ENCODE measurements at regions not wholly inside any gene's neighbourhood (a gene's known extent, or its start where the extent isn't known, plus 50 kb on each side); places are given as distances from the start of the nearest gene placed in this dataset.

- no peak for FAIRE-seq
- Histone ChIP-seq H4K91ac (replicated peaks; ENCODE audit: insufficient read length, low read length) (no peak overlapping the region), H2BK5ac (ENCODE audit: low read depth, low read length) (no peak overlapping the region), H2AK5ac (ENCODE audit: low read depth, low read length) (no peak overlapping the region), H3K27ac (ENCODE audit: low read depth, low read length) (no peak overlapping the region), H2AFZ (ENCODE audit: low read length) (no peak overlapping the region), H4K5ac (ENCODE audit: insufficient read length, low read depth, low read length) (no peak overlapping the region), H3K4ac (replicated peaks; ENCODE audit: insufficient read length, low read depth, low read length) (no peak overlapping the region), H4K8ac (ENCODE audit: extremely low read depth, insufficient read depth, low read length) (no peak overlapping the region), H3K4me1 (replicated peaks in 1 of 4; ENCODE audit: control insufficient read depth in 3 of 4, insufficient read depth in 4 of 4, low read length in 3 of 4) (0 out of 7 replicates have a peak, but pooled peaks cover 0 to 4% (median 0%) of the 10 kb centered on the region in 4 experiments), H2BK15ac (ENCODE audit: low read length) (no peak overlapping the region), H3K23me2 (ENCODE audit: low read depth, low read length) (no peaks in the 10 kb centered on the region), H4K20me1 (replicated peaks in 1 of 2; ENCODE audit: control insufficient read depth in 1 of 2, insufficient read depth in 2 of 2, low read length in 2 of 2) (no peaks in the 10 kb centered on the region), H3K9ac (replicated peaks in 1 of 4; ENCODE audit: extremely low read depth in 1 of 4, low read depth in 3 of 4, low read length in 3 of 4) (no peak overlapping the region), H2BK120ac (replicated peaks; ENCODE audit: low read depth, low read length) (no peak overlapping the region), H3K79me1 (ENCODE audit: low read depth, low read length) (no peaks in the 10 kb centered on the region), H3K14ac (ENCODE audit: insufficient read length) (no peak overlapping the region), H3K56ac (replicated peaks; ENCODE audit: insufficient read length, low read depth, low read length) (no peak overlapping the region), H3K9me3 (ENCODE audit: insufficient read depth in 2 of 2, low read depth in 1 of 2, low read length in 1 of 2) (peaks cover 8% of the 10 kb centered on the region in 2 experiments; a peak in 2 of 4 replicates), H2BK12ac (ENCODE audit: low read depth, low read length) (no peak overlapping the region), H3K36me3 (ENCODE audit: control insufficient read depth in 2 of 4, insufficient read depth in 4 of 4, low read length in 3 of 4) (no peaks in the 10 kb centered on the region), H3K27me3 (replicated peaks in 1 of 4; ENCODE audit: control insufficient read depth in 3 of 4, extremely low read depth in 1 of 4, insufficient read depth in 3 of 4, low read length in 3 of 4) (no peaks in the 10 kb centered on the region), H3K4me3 (ENCODE audit: extremely low read depth in 1 of 4, insufficient read depth in 2 of 4, low read depth in 3 of 4, low read length in 4 of 4) (no peak overlapping the region), H3K79me2 (ENCODE audit: control insufficient read depth in 1 of 2, insufficient read depth in 2 of 2, low read length in 2 of 2) (no peaks in the 10 kb centered on the region), H2BK20ac (ENCODE audit: low read length) (no peak overlapping the region), H3K4me2 (ENCODE audit: insufficient read depth in 1 of 2, low read depth in 2 of 2, low read length in 2 of 2) (no peak overlapping the region), H3K23ac (ENCODE audit: insufficient read length) (no peak overlapping the region), H3K18ac (ENCODE audit: extremely low read depth, low read length) (no peak overlapping the region)
- POLR2A ChIA-PET (ENCODE audit: partially characterized antibody): no interaction called here
- DNase-seq (ENCODE audit: low read depth in 1 of 2, low spot score in 2 of 2): no peak
- CTCF ChIA-PET (ENCODE audit: partially characterized antibody): no interaction called here
- WGBS, 2 experiments (ENCODE audit: extremely low coverage in 1 of 2, insufficient coverage in 1 of 2, insufficient read length in 1 of 2, insufficient replicate concordance in 2 of 2, low coverage in 1 of 2, low lambda C conversion rate in 2 of 2, missing lambda C conversion rate in 1 of 2): 81% methylated on average over 2 of the region's 2 CpGs; no CpG with 5 or more reads in 1 of the 2 experiments
- TF ChIP-seq JUN (IDR thresholded peaks at IDR 0.05; ENCODE audit: low read depth, low read length) (no peak), CBX8 (IDR thresholded peaks at IDR 0.05; ENCODE audit: borderline replicate concordance, low read depth, low read length) (no peak), MAFK (IDR thresholded peaks at IDR 0.05; ENCODE audit: low read depth, low read length) (no peak), NRF1 (IDR thresholded peaks at IDR 0.05; ENCODE audit: low read depth, low read length) (no peak), GTF2F1 (IDR thresholded peaks at IDR 0.05; ENCODE audit: borderline replicate concordance, low read depth, low read length) (no peak), POU5F1 (IDR thresholded peaks at IDR 0.05; ENCODE audit: low read depth, low read length) (no peak), RBBP5 (IDR thresholded peaks at IDR 0.05; ENCODE audit: borderline replicate concordance, low read depth, low read length) (no peak), POLR2AphosphoS5 (IDR thresholded peaks at IDR 0.05; ENCODE audit: low read depth, low read length) (no peak), TAF7 (optimal IDR thresholded peaks at IDR 0.05; ENCODE audit: borderline replicate concordance, low read depth, low read length) (no peak), GABPA (IDR thresholded peaks at IDR 0.05; ENCODE audit: borderline replicate concordance, insufficient read depth, low read length) (no peak), RAD21 (IDR thresholded peaks at IDR 0.05 in 1 of 2, conservative IDR thresholded peaks at IDR 0.05 in 1 of 2; ENCODE audit: low read depth in 2 of 2, low read length in 2 of 2) (no peak), YY1 (IDR thresholded peaks at IDR 0.05; ENCODE audit: low read depth, low read length) (no peak), HDAC2 (IDR thresholded peaks at IDR 0.05; ENCODE audit: borderline replicate concordance in 1 of 2, low read depth in 2 of 2, low read length in 2 of 2) (no peak), BACH1 (IDR thresholded peaks at IDR 0.05; ENCODE audit: low read length) (no peak)
Measured at GRCh38 chr4:38386654-38387188, 277.3 kb upstream of the KLF3 start.
